SJSA1 (cell line): ENCODE measurements at regions not wholly inside any gene's neighbourhood (a gene's known extent, or its start where the extent isn't known, plus 50 kb on each side); places are given as distances from the start of the nearest gene placed in this dataset.

Experiments used
- DNase-seq, 2 experiments: peaks; one replicate each; pipeline ENCODE4 v3.0.0-alpha.2; 2015 to 2020; ENCODE audit warnings: low spot score in 2 of 2, low read depth in 1 of 2
- H3K27ac ChIP-seq: fragments of 250-450 bp; sonication (Bioruptor Pico); 2 replicates; pipeline ENCODE4 v1.5.1; 2020; ENCODE audit warnings: mild to moderate bottlenecking, moderate library complexity
- H3K27me3 ChIP-seq: fragments of 250-450 bp; sonication (Bioruptor Pico); replicated peaks from 2 replicates; pipeline ENCODE4 v1.5.1; 2020; ENCODE audit warnings: mild to moderate bottlenecking, moderate library complexity
- H3K36me3 ChIP-seq: fragments of 250-450 bp; sonication (Bioruptor Pico); 2 replicates; pipeline ENCODE4 v1.5.1; 2020; ENCODE audit warnings: mild to moderate bottlenecking
- H3K4me1 ChIP-seq: fragments of 250-450 bp; sonication (Bioruptor Pico); replicated peaks from 2 replicates; pipeline ENCODE4 v1.6.1; 2021; ENCODE audit warnings: mild to moderate bottlenecking
- H3K4me3 ChIP-seq: fragments of 250-450 bp; sonication (Bioruptor Pico); 2 replicates; pipeline ENCODE4 v1.5.1; 2020; ENCODE audit warnings: mild to moderate bottlenecking
- H3K9me3 ChIP-seq: fragments of 250-450 bp; sonication (Bioruptor Pico); replicated peaks from 2 replicates; pipeline ENCODE4 v1.5.1; 2020; ENCODE audit warnings: mild to moderate bottlenecking

GRCh38 chr16:6644916-6645315 lies 687.7 kb upstream of the RBFOX1 start:
- no peak overlapping the region for H3K4me3 ChIP-seq
- no peak overlapping the region for H3K27ac ChIP-seq
- no peaks in the 10 kb centered on the region for H3K36me3 ChIP-seq
- no peak for DNase-seq
- no peaks in the 10 kb centered on the region for H3K4me1 ChIP-seq
- no peaks in the 10 kb centered on the region for H3K27me3 ChIP-seq
- no peaks in the 10 kb centered on the region for H3K9me3 ChIP-seq

DNA sequence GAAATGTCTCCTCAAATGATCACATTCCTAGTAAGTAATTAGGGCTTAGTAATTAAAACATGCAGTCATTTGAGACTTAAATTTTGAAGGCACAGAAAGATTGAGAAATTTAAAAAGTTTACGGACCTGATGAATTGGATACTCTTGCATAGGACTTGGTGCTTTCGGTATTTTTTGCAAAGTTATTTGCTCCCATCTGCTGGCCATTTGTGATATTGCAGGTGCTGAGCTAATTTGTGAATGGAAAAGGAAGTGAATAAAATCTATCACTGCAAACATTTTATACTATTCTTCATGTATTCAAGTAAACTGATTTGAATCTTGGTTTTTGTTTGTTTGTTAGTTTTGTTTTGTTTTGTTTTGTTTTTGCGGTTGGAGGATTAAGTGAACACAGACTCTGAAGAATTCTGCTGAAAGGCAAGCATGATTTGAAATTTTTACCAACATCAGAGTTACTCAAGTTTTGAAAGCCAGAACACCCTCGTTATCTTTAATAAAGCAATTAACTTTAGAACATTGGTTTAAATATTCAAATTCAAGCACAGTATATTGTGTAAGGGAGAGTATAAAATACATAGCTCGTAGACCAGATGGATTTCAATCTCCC lies 689.5 kb upstream of the RBFOX1 start:
- no peaks in the 10 kb centered on the region for H3K27me3 ChIP-seq
- H3K4me1 ChIP-seq: no peaks in the 10 kb centered on the region
- no peak overlapping the region for H3K27ac ChIP-seq
- H3K9me3 ChIP-seq: no peaks in the 10 kb centered on the region
- H3K4me3 ChIP-seq: no peak overlapping the region
- peak in 1 of 2 experiments; percentile 46 for DNase-seq
- no peaks in the 10 kb centered on the region for H3K36me3 ChIP-seq

GRCh38 chr16:6642271-6642670 lies 690.4 kb upstream of the RBFOX1 start:
- Histone ChIP-seq H3K9me3 (no peaks in the 10 kb centered on the region), H3K27me3 (no peaks in the 10 kb centered on the region), H3K4me3 (no peak overlapping the region), H3K36me3 (no peaks in the 10 kb centered on the region), H3K4me1 (no peaks in the 10 kb centered on the region), H3K27ac (no peak overlapping the region)
- no peak for DNase-seq

GRCh38 chr16:6641091-6641490 lies 691.6 kb upstream of the RBFOX1 start:
- Histone ChIP-seq H3K27ac (no peak overlapping the region), H3K4me3 (no peak overlapping the region), H3K36me3 (no peaks in the 10 kb centered on the region), H3K9me3 (no peaks in the 10 kb centered on the region), H3K4me1 (no peaks in the 10 kb centered on the region), H3K27me3 (no peaks in the 10 kb centered on the region)
- DNase-seq: no peak

- H3K4me3 ChIP-seq: no peak overlapping the region
- no peaks in the 10 kb centered on the region for H3K4me1 ChIP-seq
- no peaks in the 10 kb centered on the region for H3K36me3 ChIP-seq
- no peaks in the 10 kb centered on the region for H3K9me3 ChIP-seq
- H3K27me3 ChIP-seq: no peaks in the 10 kb centered on the region
- no peak overlapping the region for H3K27ac ChIP-seq
- no peak for DNase-seq
Observed at GRCh38 chr16:6636457-6636856, 696.2 kb upstream of the RBFOX1 start.

DNA sequence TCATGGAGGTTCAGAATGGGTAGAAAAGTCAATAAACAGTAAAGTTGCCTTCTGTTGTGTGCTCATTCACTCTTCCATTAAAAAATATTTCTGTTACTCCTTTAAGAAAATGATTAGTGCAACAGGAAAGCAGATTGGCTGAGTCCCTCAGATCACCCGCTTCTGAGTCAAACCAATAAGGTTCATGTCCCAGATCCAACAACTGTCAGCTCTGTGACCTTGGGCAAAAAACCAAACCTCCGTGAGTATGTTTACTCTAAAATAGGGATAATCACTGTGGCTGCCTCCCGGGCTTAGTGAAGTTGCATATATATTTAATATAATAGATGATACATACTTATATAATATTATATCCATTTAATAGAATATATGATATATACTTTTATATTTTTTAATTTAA lies 698.5 kb upstream of the RBFOX1 start:
- no peak for DNase-seq
- H3K9me3 ChIP-seq: no peaks in the 10 kb centered on the region
- no peak overlapping the region for H3K27ac ChIP-seq
- H3K36me3 ChIP-seq: no peaks in the 10 kb centered on the region
- no peaks in the 10 kb centered on the region for H3K4me1 ChIP-seq
- no peak overlapping the region for H3K4me3 ChIP-seq
- no peaks in the 10 kb centered on the region for H3K27me3 ChIP-seq

- Histone ChIP-seq H3K27me3 (no peaks in the 10 kb centered on the region), H3K27ac (no peak overlapping the region), H3K4me1 (no peaks in the 10 kb centered on the region), H3K4me3 (no peak overlapping the region), H3K36me3 (no peaks in the 10 kb centered on the region), H3K9me3 (no peaks in the 10 kb centered on the region)
- no peak for DNase-seq
Observed at GRCh38 chr16:6633456-6633855, 699.2 kb upstream of the RBFOX1 start.

GRCh38 chr16:6629110-6629509 lies 703.5 kb upstream of the RBFOX1 start:
- H3K9me3 ChIP-seq: no peaks in the 10 kb centered on the region
- DNase-seq: no peak
- no peaks in the 10 kb centered on the region for H3K27me3 ChIP-seq
- no peak overlapping the region for H3K27ac ChIP-seq
- no peaks in the 10 kb centered on the region for H3K4me1 ChIP-seq
- H3K4me3 ChIP-seq: no peak overlapping the region
- no peaks in the 10 kb centered on the region for H3K36me3 ChIP-seq

- H3K4me1 ChIP-seq: no peaks in the 10 kb centered on the region
- H3K9me3 ChIP-seq: no peaks in the 10 kb centered on the region
- H3K4me3 ChIP-seq: no peak overlapping the region
- DNase-seq: no peak
- H3K36me3 ChIP-seq: no peaks in the 10 kb centered on the region
- no peaks in the 10 kb centered on the region for H3K27me3 ChIP-seq
- H3K27ac ChIP-seq: no peak overlapping the region
Observed at GRCh38 chr16:6625606-6626005, 707.0 kb upstream of the RBFOX1 start.

GRCh38 chr16:6618874-6619273 lies 713.8 kb upstream of the RBFOX1 start:
- Histone ChIP-seq H3K27ac (no peak overlapping the region), H3K36me3 (no peaks in the 10 kb centered on the region), H3K27me3 (no peaks in the 10 kb centered on the region), H3K4me1 (no peaks in the 10 kb centered on the region), H3K4me3 (no peak overlapping the region), H3K9me3 (no peaks in the 10 kb centered on the region)
- no peak for DNase-seq

- Histone ChIP-seq H3K27me3 (no peaks in the 10 kb centered on the region), H3K36me3 (no peaks in the 10 kb centered on the region), H3K27ac (no peak overlapping the region), H3K4me3 (no peak overlapping the region), H3K9me3 (no peaks in the 10 kb centered on the region), H3K4me1 (no peaks in the 10 kb centered on the region)
- no peak for DNase-seq
Observed at GRCh38 chr16:6616746-6617145, 715.9 kb upstream of the RBFOX1 start.

- no peaks in the 10 kb centered on the region for H3K36me3 ChIP-seq
- H3K4me3 ChIP-seq: no peak overlapping the region
- H3K27ac ChIP-seq: no peak overlapping the region
- H3K4me1 ChIP-seq: no peaks in the 10 kb centered on the region
- no peak for DNase-seq
- no peaks in the 10 kb centered on the region for H3K9me3 ChIP-seq
- no peaks in the 10 kb centered on the region for H3K27me3 ChIP-seq
Observed at GRCh38 chr16:6615636-6616035, 717.0 kb upstream of the RBFOX1 start.

DNA sequence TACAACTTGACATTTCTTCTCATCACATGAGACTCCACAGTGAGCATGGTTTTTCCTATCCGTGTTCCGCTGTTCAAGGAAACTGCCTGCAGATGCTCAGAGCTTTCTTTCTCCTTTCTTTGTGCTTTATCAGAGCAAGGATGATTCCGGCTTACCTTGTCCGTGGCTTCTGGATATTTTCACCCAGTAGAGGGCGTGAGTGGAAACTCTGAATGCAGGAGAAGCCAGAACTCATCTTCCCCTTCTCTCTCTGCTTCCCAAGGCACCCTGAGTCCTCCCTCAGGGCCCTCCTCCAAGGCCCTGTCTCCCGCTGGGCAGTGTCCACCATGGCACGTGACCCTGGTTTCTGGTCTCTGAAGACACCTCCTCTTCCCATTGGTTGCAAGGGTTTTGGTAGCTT lies 721.1 kb upstream of the RBFOX1 start:
- no peaks in the 10 kb centered on the region for H3K36me3 ChIP-seq
- H3K4me3 ChIP-seq: no peak overlapping the region
- no peak for DNase-seq
- no peaks in the 10 kb centered on the region for H3K4me1 ChIP-seq
- H3K9me3 ChIP-seq: no peaks in the 10 kb centered on the region
- no peaks in the 10 kb centered on the region for H3K27me3 ChIP-seq
- no peak overlapping the region for H3K27ac ChIP-seq

DNA sequence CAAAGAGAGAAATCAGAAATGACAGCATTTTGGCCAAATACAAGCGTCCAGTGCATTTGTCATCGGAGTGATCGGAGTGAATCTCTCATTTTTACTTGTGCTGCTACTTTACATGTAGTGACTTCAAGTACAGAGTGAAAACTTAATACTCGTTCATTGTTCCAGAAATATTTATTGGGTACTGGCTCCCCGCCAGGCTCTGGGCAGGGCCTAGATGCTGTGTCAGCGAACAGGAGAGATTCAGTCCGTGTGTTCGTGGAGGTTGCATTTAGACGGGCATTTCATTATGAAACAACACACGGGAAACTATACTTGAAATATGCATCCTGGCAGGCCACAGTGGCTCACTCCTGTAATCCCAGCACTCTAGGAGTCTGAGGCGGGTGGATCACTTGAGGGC lies 727.2 kb upstream of the RBFOX1 start:
- Histone ChIP-seq H3K36me3 (no peaks in the 10 kb centered on the region), H3K4me3 (no peak overlapping the region), H3K9me3 (no peaks in the 10 kb centered on the region), H3K4me1 (no peaks in the 10 kb centered on the region), H3K27ac (no peak overlapping the region), H3K27me3 (no peaks in the 10 kb centered on the region)
- DNase-seq: no peak

DNA sequence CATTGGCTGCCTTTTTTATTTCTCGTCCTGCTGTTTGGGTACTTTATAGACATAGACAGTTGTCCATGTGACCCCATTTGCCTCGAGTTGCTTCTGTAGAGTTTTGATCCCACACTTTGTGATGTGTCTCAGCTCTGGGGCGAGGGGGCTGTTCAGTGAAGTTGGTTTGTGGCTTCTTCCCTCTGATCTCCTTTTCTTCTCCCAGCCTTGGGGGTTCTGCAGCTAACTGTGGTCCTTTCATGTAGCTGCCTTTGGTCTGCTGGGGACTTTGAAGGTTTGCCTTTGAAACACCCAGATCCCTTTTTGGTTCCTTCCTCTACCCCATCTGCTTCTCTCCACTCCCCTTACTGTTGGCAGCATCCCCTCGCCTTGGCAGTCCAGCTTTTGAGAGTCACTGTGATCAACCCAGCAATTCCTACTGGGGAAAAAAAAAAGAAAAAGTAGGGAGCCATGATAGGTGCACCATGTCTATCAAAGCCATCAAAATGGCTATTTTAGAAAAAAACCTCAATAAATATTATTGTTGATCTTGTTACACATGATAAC lies 728.8 kb upstream of the RBFOX1 start:
- no peak overlapping the region for H3K27ac ChIP-seq
- no peak overlapping the region for H3K4me3 ChIP-seq
- no peaks in the 10 kb centered on the region for H3K9me3 ChIP-seq
- H3K27me3 ChIP-seq: no peaks in the 10 kb centered on the region
- DNase-seq: no peak
- H3K36me3 ChIP-seq: no peaks in the 10 kb centered on the region
- H3K4me1 ChIP-seq: no peaks in the 10 kb centered on the region
